ENCODE measurements at regions not wholly inside any gene's neighbourhood (a gene's known extent, or its start where the extent isn't known, plus 50 kb on each side); places are given as distances from the start of the nearest gene placed in this dataset.

- TF ChIP-seq EZH2phosphoT487 (IDR thresholded peaks at IDR 0.05; ENCODE audit: insufficient read depth, low read depth): no peak
- no peak for TF ChIP-seq EZH2 (IDR thresholded peaks at IDR 0.05; ENCODE audit: insufficient read depth, poor library complexity, severe bottlenecking)
Measured at GRCh38 chr2:51105811-51106210, 73.9 kb upstream of the NRXN1 start.

All from GM23248 (cell line).